ENCODE measurements at regions not wholly inside any gene's neighbourhood (a gene's known extent, or its start where the extent isn't known, plus 50 kb on each side); places are given as distances from the start of the nearest gene placed in this dataset.

DNA sequence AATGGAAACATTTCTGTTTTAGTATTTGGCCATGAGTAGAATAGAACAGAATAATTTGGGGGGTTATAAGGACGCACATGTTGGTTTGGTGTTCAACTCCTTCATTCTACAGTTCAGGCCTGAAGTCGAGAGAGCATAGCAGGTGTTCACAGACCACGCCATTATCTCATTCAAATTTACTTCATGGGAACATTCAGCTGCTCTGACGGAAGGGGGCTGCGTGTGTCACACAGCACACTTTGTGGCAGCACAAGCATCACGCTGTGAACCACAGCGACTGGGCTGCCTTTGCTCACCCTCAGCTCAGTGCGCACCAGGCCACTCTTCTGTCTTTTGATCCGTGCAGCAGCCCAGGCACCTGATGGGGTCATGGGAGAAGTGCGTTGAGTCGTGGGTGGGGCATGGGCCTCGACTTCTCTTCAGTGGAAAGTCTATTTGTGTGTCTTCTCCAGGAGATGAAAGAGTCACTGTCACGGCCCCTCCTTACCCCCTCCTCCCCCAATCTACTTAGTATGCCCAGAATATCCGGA, 348.6 kb upstream of the SALL3 start:
- intact Hi-C loops (cut with DNase I): no loop called here
- no peaks in the 10 kb centered on the region for H3K36me3 ChIP-seq

DNA sequence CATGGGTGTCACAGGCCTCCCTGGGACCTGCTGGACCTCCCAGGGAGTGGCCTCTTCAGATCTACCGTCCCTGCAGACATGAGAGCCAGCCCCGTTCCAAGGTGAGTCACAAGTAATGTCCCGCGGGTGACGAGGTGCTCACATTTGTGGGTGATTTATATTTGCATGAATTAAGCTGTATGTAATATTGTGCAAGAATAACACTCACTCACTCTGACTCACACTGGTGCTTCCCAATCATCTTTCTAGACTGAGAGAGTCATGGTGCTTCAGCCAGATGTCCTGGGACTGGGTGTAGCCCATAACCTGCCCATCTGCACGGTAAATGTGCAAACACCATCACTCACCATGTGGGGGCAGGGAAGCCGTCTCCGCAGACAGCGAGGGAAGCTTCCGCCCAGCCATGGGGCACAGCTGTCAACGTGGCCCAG, 347.5 kb upstream of the SALL3 start:
- TF ChIP-seq, protein P1, sequence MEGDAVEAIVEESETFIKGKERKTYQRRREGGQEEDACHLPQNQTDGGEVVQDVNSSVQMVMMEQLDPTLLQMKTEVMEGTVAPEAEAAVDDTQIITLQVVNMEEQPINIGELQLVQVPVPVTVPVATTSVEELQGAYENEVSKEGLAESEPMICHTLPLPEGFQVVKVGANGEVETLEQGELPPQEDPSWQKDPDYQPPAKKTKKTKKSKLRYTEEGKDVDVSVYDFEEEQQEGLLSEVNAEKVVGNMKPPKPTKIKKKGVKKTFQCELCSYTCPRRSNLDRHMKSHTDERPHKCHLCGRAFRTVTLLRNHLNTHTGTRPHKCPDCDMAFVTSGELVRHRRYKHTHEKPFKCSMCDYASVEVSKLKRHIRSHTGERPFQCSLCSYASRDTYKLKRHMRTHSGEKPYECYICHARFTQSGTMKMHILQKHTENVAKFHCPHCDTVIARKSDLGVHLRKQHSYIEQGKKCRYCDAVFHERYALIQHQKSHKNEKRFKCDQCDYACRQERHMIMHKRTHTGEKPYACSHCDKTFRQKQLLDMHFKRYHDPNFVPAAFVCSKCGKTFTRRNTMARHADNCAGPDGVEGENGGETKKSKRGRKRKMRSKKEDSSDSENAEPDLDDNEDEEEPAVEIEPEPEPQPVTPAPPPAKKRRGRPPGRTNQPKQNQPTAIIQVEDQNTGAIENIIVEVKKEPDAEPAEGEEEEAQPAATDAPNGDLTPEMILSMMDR (IDR thresholded peaks at IDR 0.05): no peak
- ATAC-seq: peak; percentile 31
- H3K36me3 ChIP-seq: no peaks in the 10 kb centered on the region
- H3K4me1 ChIP-seq: no peaks in the 10 kb centered on the region
- intact Hi-C loops (cut with DNase I): no loop called here
- H3K4me3 ChIP-seq: no peak overlapping the region
- no peak for DNase-seq
- no peak overlapping the region for H3K27ac ChIP-seq
- H3K27me3 ChIP-seq: no peaks in the 10 kb centered on the region
- H3K9me3 ChIP-seq: peaks cover 0 to 2% of the 10 kb centered on the region in 2 donors

More for the DNA sequence above, 348.6 kb upstream of the SALL3 start:
- Histone ChIP-seq H3K9me3 (peaks cover 0 to 2% of the 10 kb centered on the region in 2 donors), H3K4me1 (no peaks in the 10 kb centered on the region), H3K27ac (no peak overlapping the region), H3K4me3 (no peak overlapping the region), H3K27me3 (no peaks in the 10 kb centered on the region)
- ATAC-seq: no peak
- DNase-seq: no peak
- TF ChIP-seq, protein P1 (IDR thresholded peaks at IDR 0.05): no peak

DNA sequence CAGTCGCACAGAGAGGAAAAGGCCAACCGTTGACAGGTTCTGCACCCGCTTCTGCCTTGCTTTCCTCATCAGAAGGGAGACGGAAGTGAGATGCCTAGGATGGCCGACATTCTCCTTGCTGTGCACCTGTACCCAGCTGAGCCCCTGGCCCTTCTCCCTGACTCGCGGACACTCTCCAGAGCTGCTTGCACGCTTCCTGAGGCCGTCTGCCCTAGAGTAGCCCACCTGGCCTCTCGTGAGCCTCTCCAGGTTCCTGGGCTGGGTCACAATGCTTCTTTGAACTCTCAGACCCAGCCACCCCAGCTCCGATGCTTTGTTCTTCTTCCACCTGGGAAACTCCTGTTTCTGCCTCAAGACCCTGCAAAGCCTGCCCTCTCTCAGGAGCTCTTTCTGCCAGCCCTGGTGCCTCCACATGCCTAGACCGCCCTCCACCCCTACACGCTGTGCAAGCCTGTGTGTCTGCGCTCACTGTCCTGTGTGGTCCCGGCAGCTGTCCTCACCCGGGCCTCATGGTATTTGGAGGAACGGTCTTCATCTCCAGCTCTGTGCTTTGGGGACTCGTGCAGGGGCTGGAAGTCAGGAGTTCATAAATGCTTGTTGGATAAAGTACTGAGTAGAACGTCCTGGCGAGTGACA, 345.4 kb upstream of the SALL3 start:
- intact Hi-C loops (cut with DNase I): no loop called here
- no peaks in the 10 kb centered on the region for H3K4me1 ChIP-seq
- H3K4me3 ChIP-seq: no peak overlapping the region
- no peaks in the 10 kb centered on the region for H3K36me3 ChIP-seq
- H3K27me3 ChIP-seq: no peaks in the 10 kb centered on the region
- DNase-seq (no peak), ATAC-seq (no peak)
- peaks cover 0 to 6% of the 10 kb centered on the region in 2 donors for H3K9me3 ChIP-seq
- H3K27ac ChIP-seq: no peak overlapping the region
- TF ChIP-seq, protein P1 (IDR thresholded peaks at IDR 0.05): no peak

DNA sequence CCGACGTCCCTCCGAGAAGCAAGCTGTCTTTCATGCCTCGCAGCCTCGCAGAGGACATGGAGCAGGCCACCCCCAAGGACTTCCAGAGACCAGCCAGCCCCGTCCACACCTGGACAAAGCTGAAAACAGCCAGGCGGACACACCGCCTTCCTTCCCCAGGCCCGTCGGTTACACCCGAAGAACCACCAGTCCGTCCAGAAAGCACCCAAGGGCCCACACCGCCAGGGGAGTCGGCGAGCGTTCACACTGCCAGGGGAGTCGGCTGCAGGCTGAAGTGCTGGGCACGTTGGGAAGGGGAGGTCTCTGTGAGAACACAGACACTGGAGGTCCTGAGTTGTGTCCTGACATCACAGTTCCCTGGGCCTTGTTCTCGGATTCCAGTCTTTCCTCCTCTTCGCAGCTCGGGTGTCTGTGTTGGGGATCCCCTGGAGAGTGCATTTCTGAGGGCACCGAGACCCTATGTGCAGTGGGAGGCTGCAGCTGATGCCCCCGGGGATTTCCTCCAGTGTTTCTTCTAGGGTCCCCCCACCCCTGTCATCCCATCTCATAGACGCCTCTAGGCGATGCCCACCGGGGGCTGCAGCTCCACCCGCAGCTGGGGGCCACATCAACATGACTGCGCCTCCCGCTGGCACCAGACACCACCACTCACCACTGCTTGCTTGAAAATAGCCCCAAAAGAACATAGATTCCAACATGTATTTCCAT, 344.4 kb upstream of the SALL3 start:
- intact Hi-C loops (cut with DNase I): no loop called here
- no peak for ATAC-seq

DNA sequence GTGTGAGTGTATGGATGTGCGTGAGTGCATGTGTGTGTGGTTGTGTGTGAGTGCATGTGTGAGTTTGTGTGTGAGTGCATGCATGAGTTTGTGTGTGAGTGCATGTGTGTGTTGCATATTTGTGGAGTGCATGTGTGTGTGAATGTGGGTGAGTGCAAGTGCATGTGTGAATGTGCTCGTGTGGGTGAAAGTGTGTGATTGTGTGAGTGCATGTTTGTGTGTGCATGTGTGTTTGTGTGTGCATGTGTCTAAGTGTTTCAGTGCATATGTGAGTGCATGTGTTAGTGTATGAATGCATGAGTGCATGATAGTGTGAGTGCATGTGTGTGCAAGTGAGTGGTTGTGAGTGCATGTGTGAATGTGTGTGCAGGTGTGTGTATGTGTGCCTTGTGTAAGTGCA, 343.4 kb upstream of the SALL3 start:
- DNase-seq (no peak), ATAC-seq (no peak)
- Histone ChIP-seq H3K4me1 (no peaks in the 10 kb centered on the region), H3K27ac (no peak overlapping the region), H3K4me3 (no peak overlapping the region), H3K9me3 (peaks cover 0 to 4% of the 10 kb centered on the region in 2 donors), H3K36me3 (no peaks in the 10 kb centered on the region), H3K27me3 (no peaks in the 10 kb centered on the region)
- TF ChIP-seq, protein P1 (IDR thresholded peaks at IDR 0.05): no peak
- intact Hi-C loops (cut with DNase I): no loop called here

More for the DNA sequence above, 344.4 kb upstream of the SALL3 start:
- no peaks in the 10 kb centered on the region for H3K4me1 ChIP-seq
- H3K9me3 ChIP-seq: peaks cover 0 to 4% of the 10 kb centered on the region in 2 donors
- H3K36me3 ChIP-seq: no peaks in the 10 kb centered on the region
- no peaks in the 10 kb centered on the region for H3K27me3 ChIP-seq
- TF ChIP-seq, protein P1 (IDR thresholded peaks at IDR 0.05): no peak
- no peak overlapping the region for H3K27ac ChIP-seq
- no peak for DNase-seq
- no peak overlapping the region for H3K4me3 ChIP-seq

Data from left lung (tissue), 4 donors.